ENCODE measurements at regions not wholly inside any gene's neighbourhood (a gene's known extent, or its start where the extent isn't known, plus 50 kb on each side); places are given as distances from the start of the nearest gene placed in this dataset.

DNA sequence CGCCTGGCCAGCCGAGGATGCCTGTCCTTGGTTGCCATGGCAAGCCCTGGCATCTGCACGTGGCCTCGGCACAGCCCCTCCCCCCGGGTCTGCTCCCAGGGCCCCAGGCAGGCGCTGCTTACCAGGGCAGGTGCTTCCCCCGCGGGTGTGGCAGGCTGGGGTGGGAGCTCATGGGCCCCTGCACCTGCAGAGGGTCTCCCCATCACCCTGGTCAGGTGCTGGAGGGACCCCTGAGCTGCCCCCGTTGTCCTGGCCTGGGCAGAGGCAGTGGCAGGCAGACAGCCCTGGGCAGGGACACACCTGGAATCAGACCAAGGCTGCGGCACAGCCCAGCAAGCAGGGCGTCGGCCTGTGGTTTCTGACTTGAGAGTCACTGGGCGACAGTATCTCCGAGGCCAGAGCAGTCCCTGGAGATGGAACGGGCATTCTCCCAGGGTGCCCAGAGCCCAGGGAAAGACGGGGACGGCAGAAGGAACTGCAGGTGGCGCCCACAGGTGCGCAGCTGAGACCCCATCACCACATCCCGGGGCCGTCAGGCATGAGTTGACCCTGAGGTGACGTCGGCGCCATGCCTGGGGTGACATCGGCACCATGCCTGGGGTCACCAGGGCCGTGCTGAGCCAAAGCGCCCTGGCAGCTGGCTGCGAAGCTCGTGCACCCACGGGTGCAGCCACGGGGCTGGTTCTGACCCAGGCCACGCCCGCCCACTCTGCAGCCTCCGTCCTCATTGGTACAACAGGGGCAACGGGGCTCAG is 56.1 kb upstream of the FBRSL1 start:
- TF ChIP-seq, protein P1, sequence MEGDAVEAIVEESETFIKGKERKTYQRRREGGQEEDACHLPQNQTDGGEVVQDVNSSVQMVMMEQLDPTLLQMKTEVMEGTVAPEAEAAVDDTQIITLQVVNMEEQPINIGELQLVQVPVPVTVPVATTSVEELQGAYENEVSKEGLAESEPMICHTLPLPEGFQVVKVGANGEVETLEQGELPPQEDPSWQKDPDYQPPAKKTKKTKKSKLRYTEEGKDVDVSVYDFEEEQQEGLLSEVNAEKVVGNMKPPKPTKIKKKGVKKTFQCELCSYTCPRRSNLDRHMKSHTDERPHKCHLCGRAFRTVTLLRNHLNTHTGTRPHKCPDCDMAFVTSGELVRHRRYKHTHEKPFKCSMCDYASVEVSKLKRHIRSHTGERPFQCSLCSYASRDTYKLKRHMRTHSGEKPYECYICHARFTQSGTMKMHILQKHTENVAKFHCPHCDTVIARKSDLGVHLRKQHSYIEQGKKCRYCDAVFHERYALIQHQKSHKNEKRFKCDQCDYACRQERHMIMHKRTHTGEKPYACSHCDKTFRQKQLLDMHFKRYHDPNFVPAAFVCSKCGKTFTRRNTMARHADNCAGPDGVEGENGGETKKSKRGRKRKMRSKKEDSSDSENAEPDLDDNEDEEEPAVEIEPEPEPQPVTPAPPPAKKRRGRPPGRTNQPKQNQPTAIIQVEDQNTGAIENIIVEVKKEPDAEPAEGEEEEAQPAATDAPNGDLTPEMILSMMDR (conservative IDR thresholded peaks at IDR 0.05; ENCODE audit: low read length) = no peak
- TF ChIP-seq EZH2phosphoT487 (IDR thresholded peaks at IDR 0.05; ENCODE audit: borderline replicate concordance) = no peak
